Kidney capillary endothelial cell (primary cell): ENCODE measurements at regions not wholly inside any gene's neighbourhood (a gene's known extent, or its start where the extent isn't known, plus 50 kb on each side); places are given as distances from the start of the nearest gene placed in this dataset.
A peak's percentile ranks its signal among the peaks of the same experiment; 100 is the strongest.

Experiments
- DNase-seq: peaks from one replicate; pipeline ENCODE4 v3.0.0-alpha.2; 2018; ENCODE audit warnings: low spot score

- no peak for DNase-seq
Observed at GRCh38 chr3:168295027-168295426, 199.3 kb upstream of the GOLIM4 start.

DNA sequence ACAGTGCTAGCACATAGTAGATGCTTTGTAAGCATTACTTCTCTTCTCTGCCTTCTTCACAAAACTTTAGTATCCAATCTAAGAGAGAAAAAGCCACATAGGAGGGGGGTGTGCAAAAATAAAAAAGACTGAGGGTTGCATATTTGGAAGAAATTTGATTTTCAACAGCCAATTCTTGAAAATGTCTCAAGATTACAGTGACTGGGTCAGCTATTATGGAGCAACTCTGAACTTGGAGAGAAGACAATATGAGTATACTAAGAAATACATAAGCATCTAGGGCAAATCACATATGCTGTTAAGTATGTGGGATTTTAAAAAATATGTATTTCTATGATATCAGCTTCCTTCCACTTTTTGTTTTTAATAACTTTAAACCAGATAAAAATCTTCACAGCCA is 196.6 kb upstream of the GOLIM4 start:
- DNase-seq: no peak

GRCh38 chr3:168289471-168290008 is 193.8 kb upstream of the GOLIM4 start:
- DNase-seq: no peak

DNA sequence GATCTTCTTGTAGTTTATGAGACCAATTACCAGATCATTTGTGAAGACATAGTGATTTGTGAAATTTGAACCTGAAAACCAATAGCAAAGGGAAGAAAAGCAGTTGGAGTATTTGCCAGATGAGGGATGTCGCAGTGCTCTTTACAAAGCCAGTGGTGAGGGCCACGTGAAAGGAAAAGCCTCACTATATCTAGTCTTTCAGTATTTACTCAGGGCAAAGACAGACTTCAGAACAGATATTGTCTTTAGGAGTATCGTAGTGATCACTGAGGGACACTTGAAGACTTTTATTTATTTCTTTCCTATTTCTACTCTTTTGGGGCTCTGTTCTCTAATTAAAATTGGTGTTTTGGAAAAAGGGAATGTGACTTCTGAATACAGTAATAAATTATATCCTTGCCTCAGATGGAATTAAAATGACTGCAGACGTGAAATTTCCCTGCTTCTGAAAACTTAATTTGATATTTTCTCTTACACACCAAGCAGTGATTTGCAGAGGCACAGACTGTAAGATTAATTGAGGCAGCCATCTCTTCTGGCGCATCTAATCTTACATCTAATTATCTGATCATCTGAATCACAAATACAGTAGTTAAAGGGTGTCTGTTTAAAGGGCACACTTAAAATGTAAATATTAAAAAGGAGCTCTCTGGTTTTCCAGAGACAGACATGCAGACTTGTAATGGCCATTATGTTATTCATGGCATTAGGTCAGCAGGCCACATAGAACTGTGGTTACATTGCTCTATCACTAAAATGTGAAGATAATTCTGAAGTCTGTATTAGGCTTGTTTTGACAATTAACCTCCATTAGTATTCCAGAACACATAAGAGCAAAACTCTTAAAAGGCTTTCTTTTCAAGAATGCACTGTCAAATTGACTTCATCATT is 193.0 kb upstream of the GOLIM4 start:
- DNase-seq: no peak

- DNase-seq: no peak
Observed at GRCh38 chr3:168285506-168285905, 189.8 kb upstream of the GOLIM4 start.

- no peak for DNase-seq
Observed at GRCh38 chr3:168284728-168285127, 189.0 kb upstream of the GOLIM4 start.

GRCh38 chr3:168275662-168276061 is 179.9 kb upstream of the GOLIM4 start:
- no peak for DNase-seq

DNA sequence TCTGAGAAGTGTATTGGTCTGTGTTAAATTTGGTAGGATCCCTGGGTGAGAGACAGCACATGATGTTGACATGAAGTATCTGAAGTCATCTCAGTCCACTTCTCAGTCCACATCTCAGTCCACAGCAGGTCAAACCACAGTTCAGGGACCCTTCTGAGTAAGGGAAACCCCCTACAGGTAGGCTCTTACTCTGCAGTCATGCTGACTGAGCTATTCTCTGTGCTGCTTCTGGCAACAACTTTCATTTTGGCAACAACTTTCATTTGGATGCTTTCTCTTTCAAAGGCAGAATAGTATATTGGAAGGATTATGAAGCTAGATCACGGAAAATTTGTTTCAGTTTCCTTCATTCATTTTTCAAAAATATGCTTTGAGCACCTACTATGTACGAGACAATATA is 178.2 kb upstream of the GOLIM4 start:
- no peak for DNase-seq

- no peak for DNase-seq
Observed at GRCh38 chr3:168273036-168273435, 177.3 kb upstream of the GOLIM4 start.

DNA sequence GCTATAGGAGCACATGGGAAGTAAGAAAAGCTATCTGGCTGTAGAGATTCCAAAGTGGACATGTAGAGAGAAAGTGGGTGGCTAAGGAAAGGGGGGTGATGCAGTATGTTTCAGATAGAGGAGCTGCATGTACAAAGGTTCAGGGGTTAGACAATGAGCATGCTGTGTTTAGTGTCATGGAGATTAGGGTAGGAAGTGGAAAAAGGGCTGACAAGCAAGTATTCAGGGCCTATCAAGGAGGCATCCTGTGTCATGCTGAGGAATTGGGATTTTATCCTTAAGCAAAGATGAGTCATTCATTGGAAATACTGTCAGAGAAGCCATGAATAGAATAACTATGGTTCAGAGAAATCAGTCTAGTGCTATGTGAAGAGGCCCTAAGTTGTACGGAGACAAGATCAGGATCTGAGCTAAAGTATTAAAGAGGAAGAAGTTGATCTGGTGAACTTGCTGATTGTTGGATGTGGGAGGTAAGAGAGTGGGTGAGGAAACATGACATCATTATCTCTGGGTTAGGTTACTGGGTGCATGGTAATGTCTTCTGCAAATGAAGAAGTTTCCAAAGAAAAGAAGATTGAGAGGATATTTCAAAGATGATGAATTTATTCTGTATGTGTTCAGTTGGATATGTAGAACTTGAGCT is 176.7 kb upstream of the GOLIM4 start:
- no peak for DNase-seq

DNA sequence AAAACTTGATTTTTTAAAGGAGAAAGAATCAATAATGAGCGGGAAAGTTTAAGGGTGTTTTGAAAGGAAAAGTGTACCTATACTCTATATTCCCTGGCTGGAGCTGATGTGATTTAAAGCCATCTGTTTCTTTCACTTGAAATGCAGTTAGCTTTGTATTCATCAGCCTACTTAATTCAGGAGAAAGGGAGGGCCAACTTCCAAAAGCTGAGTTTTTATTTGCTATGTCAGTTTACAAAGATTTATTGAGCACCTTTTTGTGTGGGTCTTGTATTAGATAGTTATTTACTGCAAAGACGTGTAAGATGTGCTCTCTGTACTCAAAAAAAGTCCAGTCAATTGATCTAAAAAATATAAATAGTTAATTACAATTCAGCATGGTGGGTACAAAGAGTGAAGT is 176.2 kb upstream of the GOLIM4 start:
- no peak for DNase-seq

DNA sequence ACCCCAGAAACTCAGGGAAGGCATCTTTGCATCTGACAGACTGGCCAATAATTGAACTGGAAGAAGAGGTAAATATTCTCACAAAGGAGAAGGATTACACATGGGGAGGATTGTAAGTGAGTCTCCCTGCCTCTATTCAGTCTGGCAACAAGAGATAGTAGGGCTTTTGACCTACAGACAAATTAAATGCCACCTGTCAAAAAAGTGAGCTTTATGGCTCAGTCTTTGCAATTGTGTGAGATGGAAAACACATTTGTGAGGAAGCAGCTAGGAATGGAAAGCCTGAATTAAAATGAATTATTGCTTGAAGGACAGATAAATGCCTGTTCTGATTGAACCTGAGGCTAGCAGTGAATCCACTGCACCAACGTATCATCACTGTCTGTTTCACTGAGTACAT is 173.3 kb upstream of the GOLIM4 start:
- no peak for DNase-seq

GRCh38 chr3:168267179-168267578 is 171.5 kb upstream of the GOLIM4 start:
- no peak for DNase-seq

DNA sequence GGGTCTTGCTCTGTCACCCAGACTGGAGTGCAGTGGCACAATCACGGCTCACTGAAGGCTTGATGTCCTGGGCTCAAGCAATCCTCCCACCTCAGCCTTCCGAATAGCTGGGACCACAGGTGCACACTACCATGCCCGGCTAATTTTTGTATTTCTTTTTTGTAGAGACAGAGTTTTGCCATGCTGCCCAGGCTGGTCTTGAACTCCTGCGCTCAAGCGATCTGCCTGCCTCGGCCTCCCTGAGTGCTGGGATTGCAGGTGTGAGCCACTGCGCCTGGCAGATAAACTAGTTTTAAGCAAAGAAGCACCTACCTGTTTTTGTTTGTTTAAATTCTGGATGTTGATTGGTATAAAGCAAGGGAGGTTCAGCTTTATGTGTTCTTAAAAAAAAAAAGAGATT is 170.6 kb upstream of the GOLIM4 start:
- DNase-seq: no peak

DNA sequence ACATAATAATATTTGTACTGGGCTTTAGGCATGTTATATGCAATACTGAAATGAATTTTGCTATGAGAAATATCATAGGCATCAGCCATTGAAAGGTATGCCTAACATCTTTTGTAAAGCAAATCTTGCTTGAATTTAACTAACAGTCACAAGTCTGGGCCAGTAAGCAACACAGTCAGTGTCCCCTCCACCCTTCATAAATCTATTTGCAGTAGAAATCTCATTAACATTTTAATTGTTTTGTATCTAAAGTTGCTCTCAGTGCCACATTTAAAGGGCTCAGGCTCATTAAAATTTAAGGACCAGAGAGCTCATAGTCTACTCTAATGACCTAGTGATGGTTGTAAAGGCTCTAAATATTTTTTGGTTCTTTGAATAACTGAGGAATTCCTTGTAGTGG is 167.2 kb upstream of the GOLIM4 start:
- DNase-seq: no peak

DNA sequence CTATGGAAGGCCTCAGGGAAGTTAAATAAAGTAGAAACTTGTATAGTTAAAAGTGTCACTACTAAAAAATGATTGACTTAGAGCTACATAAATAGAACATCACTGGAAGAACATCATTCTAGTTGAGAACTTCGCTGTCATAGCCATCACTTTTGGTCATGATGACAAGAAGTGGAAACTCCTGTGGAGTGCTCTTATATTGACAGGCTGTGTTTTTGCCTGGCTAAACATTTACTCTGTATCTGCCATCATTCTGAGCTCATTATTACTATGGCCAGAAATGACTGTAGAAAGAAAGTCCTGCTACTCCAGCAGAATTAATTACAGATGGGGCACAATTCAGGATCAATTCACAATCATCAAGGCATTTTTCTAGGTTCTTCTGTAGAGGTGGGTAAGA is 165.1 kb upstream of the GOLIM4 start:
- DNase-seq: no peak

- no peak for DNase-seq
Observed at GRCh38 chr3:168251371-168251770, 155.6 kb upstream of the GOLIM4 start.

- peak; percentile 16 for DNase-seq
Observed at GRCh38 chr3:168250415-168250861, 154.7 kb upstream of the GOLIM4 start.

- DNase-seq: peak; percentile 73
Observed at GRCh38 chr3:168249550-168250414, 154.1 kb upstream of the GOLIM4 start.

DNA sequence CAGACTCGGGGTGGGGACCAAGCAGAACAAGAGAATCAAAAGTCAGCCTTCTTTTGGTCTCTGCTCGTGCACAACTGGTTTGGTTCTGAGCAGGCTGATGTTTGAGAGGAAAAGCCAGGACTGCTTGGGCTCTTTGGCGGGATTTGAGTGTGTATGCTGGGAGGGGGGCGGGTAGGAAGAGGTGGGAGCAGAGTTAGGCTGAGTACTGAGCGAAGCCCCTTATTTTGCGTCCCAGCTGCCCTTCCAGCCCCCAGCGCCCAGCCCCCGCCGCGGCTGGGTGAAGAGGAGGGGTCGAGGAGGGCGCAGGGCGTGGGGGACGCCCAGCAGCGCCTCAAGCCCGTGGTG is 153.5 kb upstream of the GOLIM4 start:
- DNase-seq: no peak

DNA sequence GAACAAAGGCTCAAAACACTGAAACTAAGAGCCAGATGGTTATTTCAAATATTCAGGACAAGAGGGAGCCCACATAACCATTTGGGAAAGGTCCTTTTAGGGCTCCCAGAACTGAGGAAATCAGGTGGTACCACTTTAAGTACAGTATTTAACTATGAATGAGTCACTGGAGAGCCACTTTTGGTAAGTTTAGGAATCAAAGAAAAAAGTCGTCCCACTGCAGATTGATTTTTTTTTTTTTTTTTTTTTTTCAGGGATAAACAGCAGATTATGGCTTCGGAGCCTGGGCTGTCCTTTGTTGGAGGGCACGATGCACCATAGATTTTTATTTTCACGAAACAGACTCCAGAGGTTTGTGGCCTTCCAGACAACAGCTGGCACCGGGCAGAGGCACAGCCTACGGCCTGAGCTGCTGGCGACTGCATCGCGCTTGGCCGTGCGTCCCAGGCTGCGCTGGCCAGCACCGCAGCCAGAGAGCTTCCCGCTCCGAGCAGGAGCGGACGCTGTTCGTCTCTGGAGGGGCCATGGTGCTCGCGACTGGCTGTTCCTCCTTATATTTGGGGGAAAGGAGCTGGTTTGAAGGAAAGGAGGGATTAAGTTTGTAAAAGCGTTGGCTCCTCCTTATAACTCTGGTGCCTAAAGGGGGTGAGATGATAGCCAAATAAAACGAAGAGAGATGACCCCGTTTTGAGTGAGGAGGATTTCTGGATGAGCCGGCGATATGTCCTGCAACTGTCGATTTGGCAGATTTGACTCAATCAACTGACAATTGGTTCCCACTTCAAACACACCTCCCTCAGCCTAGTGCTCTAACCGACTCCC is 152.9 kb upstream of the GOLIM4 start:
- peak; percentile 53 for DNase-seq

DNA sequence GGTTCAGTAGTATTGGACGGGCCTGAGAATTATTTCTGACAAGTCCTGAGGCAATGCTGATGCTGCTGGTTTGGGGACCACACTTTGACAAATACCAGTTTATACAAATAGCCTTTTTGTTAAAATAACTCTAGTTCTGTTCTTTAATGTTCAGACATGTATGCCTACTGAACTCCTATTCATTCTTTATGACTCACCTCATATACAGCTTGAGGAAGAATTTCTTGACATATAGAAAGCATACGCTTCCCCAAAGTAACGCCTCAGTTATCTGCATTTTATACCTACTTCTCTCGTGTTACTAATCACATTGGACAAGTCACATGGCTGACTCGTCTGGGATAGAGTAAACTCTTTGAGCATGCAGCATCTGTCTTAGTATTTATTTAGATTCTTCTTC is 145.4 kb upstream of the GOLIM4 start:
- DNase-seq: no peak
